ENCODE measurements at regions not wholly inside any gene's neighbourhood (a gene's known extent, or its start where the extent isn't known, plus 50 kb on each side); places are given as distances from the start of the nearest gene placed in this dataset.

GRCh38 chr6:85118233-85118632 is 331.6 kb upstream of the NT5E start:
- TF ChIP-seq CTCF (IDR thresholded peaks at IDR 0.05): no peak
- TF ChIP-seq POLR2A (IDR thresholded peaks at IDR 0.05): no peak
